Mucosa of rectum (tissue), 2 donors: ENCODE measurements at regions not wholly inside any gene's neighbourhood (a gene's known extent, or its start where the extent isn't known, plus 50 kb on each side); places are given as distances from the start of the nearest gene placed in this dataset.

Experiments used
- H3K27ac ChIP-seq, 2 donors: one replicate each; pipeline ENCODE4 v1.7.0; 2013; ENCODE audit warnings: inconsistent platforms in 2 of 2, low read depth in 2 of 2, low read length in 2 of 2
- H3K27me3 ChIP-seq, 2 donors: one replicate each; pipeline ENCODE4 v1.7.0; 2013; ENCODE audit warnings: low read length in 2 of 2; ENCODE audit not compliant: control insufficient read depth in 2 of 2, insufficient read depth in 2 of 2
- H3K36me3 ChIP-seq, 2 donors: one replicate each; pipeline ENCODE4 v1.7.0; 2013; ENCODE audit warnings: low read length in 2 of 2; ENCODE audit not compliant: control insufficient read depth in 2 of 2, insufficient read depth in 2 of 2
- H3K4me1 ChIP-seq, 2 donors: one replicate each; pipeline ENCODE4 v1.7.0; 2013; ENCODE audit warnings: low read length in 2 of 2, mild to moderate bottlenecking in 1 of 2; ENCODE audit not compliant: control insufficient read depth in 2 of 2, insufficient read depth in 2 of 2
- H3K4me3 ChIP-seq, 2 donors: one replicate each; pipeline ENCODE4 v1.7.0; 2013; ENCODE audit warnings: low read length in 2 of 2
- H3K9ac ChIP-seq, 2 donors: one replicate each; pipeline ENCODE4 v1.7.0; 2013; ENCODE audit warnings: low read length in 2 of 2, low read depth in 1 of 2, mild to moderate bottlenecking in 1 of 2
- H3K9me3 ChIP-seq, 2 donors: one replicate each; pipeline ENCODE4 v1.7.0; 2013; ENCODE audit warnings: low read length in 2 of 2; ENCODE audit not compliant: control insufficient read depth in 2 of 2
- donor health status: healthy.
- donor health status: Normal muscosa, but diverticular disease.

DNA sequence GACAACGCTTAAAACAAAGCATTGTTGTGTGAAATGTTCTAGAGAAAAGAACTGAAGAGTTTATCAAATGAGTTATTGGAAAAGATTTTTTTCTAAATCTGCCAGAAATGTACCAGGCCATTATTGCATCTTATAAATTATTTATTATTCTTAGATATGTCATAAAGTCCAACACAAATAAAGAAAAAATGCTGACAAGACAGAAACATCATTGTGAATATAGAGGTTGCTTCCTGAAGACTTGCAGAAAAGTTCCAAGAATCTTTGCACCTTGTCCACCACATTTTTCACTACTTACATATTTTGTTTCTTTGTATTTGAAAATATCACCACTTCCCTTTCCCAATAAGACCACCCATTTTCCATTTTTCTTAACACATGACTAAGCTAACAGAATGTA, 545.8 kb downstream of the IQCM start:
- Histone ChIP-seq H3K9me3 (no peaks in the 10 kb centered on the region), H3K4me3 (no peak overlapping the region), H3K4me1 (no peaks in the 10 kb centered on the region), H3K27me3 (no peaks in the 10 kb centered on the region), H3K36me3 (no peaks in the 10 kb centered on the region), H3K27ac (no peak overlapping the region), H3K9ac (no peak overlapping the region)

DNA sequence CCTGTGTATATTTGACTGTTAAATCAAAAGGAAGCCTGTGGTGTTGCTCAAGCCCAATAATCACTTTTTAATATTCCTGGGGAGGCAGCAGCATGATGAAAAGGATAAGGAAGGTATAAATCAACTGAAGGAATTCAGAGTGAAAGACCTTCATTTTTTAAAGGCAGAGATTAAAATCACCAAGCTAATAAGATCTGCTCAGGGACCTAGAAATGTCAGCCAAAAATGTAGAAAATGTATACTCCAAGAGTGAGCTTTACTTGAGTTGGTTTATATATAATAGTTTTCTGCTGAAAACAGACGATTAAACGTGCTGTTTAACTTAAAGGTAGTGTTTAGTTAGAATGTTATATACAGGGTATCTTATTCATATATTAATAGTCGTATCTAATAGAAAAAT, 549.3 kb downstream of the IQCM start:
- Histone ChIP-seq H3K9ac (no peak overlapping the region), H3K4me1 (no peaks in the 10 kb centered on the region)

DNA sequence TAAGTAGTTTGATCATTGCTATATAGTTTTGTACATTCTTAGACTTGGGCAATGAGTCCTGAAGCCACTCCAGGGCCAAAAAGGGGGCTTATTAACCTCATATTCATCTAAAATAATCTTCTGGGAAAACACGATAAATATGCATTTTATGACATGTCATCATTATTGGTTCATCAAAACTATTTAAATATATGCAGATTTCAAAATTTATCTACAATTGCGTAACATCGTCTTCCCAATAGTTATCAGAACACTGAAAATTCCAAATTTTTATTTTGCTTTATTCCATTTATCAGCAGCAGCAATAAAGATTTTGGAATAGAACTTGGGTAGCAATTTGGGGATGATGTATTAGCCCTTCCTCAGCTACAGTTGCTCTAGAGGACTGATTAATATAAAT, 550.0 kb downstream of the IQCM start:
- H3K27ac ChIP-seq, result no peak overlapping the region
- H3K27me3 ChIP-seq, result no peaks in the 10 kb centered on the region
- H3K4me1 ChIP-seq, result no peaks in the 10 kb centered on the region
- H3K9me3 ChIP-seq, result no peaks in the 10 kb centered on the region
- H3K4me3 ChIP-seq, result no peak overlapping the region
- no peak overlapping the region for H3K9ac ChIP-seq
- no peaks in the 10 kb centered on the region for H3K36me3 ChIP-seq

More for the DNA sequence above, 549.3 kb downstream of the IQCM start:
- H3K4me3 ChIP-seq, result no peak overlapping the region
- H3K36me3 ChIP-seq, result no peaks in the 10 kb centered on the region
- H3K9me3 ChIP-seq, result no peaks in the 10 kb centered on the region
- no peak overlapping the region for H3K27ac ChIP-seq
- no peaks in the 10 kb centered on the region for H3K27me3 ChIP-seq

DNA sequence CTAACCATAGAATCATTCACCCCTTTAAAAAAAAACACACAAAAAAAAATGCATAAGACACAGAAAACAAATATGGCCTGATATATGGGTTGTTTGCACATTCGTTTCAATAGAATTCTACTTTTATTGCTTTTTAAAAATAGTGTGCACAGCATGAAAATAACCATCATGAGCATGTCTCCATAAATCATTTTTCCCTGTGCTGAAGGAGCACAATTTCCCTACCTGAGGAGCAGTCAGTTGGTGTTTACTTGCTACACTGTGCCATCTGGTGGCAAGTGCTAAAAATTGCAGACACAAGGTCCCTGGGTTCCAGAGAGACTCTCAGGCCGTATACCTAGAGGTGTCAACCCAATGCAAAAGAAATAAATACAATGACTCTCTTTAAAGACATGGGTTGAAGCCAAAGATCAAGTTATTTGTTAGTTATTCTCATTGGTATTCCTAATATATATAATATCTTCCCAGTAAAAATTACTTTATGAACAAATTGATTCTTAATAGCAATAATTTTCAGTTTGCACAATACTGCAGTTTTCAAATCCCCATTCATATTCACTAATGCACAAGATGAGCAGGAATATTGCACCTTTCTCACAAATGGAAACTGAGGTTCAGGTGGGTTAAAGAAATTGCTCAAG, 551.4 kb downstream of the IQCM start:
- Histone ChIP-seq H3K4me1 (no peaks in the 10 kb centered on the region), H3K27ac (no peak overlapping the region), H3K9me3 (no peaks in the 10 kb centered on the region), H3K4me3 (no peak overlapping the region), H3K36me3 (no peaks in the 10 kb centered on the region), H3K9ac (no peak overlapping the region), H3K27me3 (no peaks in the 10 kb centered on the region)

DNA sequence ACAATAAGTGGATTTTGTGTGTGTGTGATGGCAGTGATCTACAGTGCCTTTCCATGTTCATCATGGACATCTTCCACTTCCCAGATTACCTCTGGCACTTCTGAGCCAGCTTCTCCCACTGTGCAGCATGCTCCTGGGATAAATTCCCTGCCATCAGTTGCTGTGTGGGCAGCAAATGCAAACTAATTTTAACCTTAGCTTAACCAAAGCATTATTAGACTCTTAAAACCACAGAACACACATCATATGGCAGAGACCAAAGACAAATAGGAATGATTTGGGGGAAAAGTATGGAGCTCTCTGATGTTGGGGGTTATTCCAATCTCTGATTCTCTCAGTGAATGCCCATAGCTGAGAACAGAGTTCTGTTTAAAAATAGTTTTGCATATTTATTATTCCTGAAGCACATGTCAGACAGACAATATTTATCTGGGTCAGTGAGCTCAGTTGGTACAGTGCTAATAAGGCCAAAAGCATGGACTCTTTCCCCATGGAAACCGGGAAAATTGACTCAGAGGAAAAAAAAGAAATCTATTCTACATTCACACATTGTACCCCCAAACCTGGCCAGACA, 567.4 kb downstream of the IQCM start:
- Histone ChIP-seq H3K27me3 (no peaks in the 10 kb centered on the region), H3K36me3 (no peaks in the 10 kb centered on the region), H3K27ac (no peak overlapping the region), H3K9ac (no peak overlapping the region), H3K9me3 (no peaks in the 10 kb centered on the region), H3K4me1 (no peaks in the 10 kb centered on the region), H3K4me3 (no peak overlapping the region)

DNA sequence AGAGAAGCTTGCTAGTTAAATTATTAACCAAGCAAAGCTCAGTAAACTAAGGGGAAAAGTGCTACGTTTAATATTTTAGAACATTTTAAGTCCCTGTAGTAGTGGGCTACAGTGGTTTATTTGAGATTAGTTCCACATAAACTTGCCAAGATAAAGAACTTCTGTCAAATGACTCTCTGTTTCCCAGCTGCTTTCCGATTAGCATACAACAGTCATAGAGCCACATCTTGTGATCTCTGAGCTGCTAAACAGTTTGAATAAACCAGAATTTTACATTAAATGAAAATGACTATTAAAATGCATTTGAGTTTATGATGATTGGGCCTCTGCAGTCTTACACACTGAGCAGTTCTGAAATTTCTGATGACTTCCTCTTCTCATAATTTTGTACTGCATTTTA, 568.5 kb downstream of the IQCM start:
- H3K27ac ChIP-seq, result no peak overlapping the region
- H3K9me3 ChIP-seq, result no peaks in the 10 kb centered on the region
- no peak overlapping the region for H3K4me3 ChIP-seq
- no peaks in the 10 kb centered on the region for H3K4me1 ChIP-seq
- no peaks in the 10 kb centered on the region for H3K36me3 ChIP-seq
- H3K27me3 ChIP-seq, result no peaks in the 10 kb centered on the region
- H3K9ac ChIP-seq, result no peak overlapping the region

DNA sequence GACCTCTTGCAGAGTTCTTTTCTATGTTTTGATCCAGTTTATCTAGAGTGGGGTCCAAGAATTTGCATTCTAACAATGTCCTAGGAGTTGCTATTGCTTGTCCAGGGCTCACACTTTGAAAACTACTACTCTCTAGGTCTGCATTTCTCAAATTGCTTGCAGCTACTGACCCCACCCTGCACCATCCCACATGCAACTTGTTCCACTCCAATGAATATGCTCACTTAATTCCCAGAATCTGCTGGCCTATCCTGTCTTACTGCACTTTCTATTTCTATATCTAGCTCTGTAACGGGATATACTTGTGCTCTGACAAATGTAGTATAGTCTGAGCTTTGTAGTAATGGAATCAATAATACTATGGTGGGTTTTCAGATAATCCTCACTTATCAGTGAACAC, 570.3 kb downstream of the IQCM start:
- no peak overlapping the region for H3K4me3 ChIP-seq
- no peaks in the 10 kb centered on the region for H3K27me3 ChIP-seq
- no peaks in the 10 kb centered on the region for H3K36me3 ChIP-seq
- no peaks in the 10 kb centered on the region for H3K4me1 ChIP-seq
- H3K9me3 ChIP-seq, result no peaks in the 10 kb centered on the region
- H3K9ac ChIP-seq, result no peak overlapping the region
- no peak overlapping the region for H3K27ac ChIP-seq

DNA sequence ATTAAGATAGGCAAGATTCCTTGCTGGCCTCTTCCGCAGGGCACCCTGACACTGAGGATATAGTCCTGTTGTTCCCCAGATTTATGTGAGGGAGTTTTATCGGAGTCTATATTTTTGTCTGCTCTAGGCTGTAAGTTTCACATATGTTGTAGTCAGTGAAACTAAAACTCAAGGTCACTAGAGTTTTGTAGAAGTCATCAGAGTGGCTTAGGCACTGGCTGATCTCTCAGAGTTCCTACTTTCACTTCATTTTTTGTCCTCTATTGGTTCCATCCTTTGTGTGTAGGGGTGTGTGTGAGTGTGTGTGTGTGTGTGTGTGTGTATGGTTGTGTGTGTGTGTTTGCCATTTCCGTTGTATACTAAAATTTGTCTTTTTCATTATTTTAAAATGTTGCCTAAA, 577.5 kb downstream of the IQCM start:
- no peak overlapping the region for H3K9ac ChIP-seq
- no peaks in the 10 kb centered on the region for H3K4me1 ChIP-seq
- no peaks in the 10 kb centered on the region for H3K9me3 ChIP-seq
- no peak overlapping the region for H3K27ac ChIP-seq
- H3K27me3 ChIP-seq, result no peaks in the 10 kb centered on the region
- H3K4me3 ChIP-seq, result no peak overlapping the region
- no peaks in the 10 kb centered on the region for H3K36me3 ChIP-seq

DNA sequence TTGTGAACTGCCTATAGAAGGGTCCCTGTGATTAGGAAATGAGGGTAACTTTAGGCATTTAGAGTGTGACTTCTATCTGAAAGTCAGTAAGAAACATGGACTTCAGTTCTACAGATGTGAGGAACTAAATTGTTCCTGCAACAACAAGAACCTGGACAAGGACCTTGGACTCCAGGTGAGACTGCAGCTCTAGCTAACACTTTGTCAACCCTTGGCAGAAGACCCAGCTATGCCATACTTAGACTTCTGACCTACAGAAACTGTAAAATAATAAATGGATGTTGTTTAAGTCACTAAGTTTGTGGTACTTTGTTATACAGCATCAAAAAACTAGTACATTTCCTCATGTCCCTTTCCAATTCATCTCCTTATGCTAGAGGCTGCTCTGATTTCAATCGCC, 580.8 kb downstream of the IQCM start:
- no peak overlapping the region for H3K4me3 ChIP-seq
- no peaks in the 10 kb centered on the region for H3K27me3 ChIP-seq
- no peaks in the 10 kb centered on the region for H3K36me3 ChIP-seq
- no peaks in the 10 kb centered on the region for H3K4me1 ChIP-seq
- H3K9me3 ChIP-seq, result no peaks in the 10 kb centered on the region
- no peak overlapping the region for H3K9ac ChIP-seq
- no peak overlapping the region for H3K27ac ChIP-seq

DNA sequence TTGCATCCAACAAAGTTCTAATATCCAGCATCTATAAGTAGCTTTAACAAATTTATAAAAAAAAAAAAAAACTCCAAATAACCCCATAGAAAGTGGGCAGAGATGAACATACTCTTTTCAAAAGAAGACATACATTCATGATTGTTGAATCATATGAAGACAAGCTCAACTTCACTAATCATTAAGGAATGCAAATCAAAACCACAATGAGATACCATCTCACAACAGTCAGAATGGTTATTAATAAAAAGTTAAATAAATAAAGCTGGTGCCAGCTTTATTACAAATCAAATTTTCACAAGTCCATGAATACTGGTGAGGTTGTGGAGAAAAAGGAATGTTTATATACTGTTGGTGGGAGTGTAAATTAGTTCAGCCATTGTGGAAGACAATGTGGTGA, 592.0 kb downstream of the IQCM start:
- H3K36me3 ChIP-seq, result no peaks in the 10 kb centered on the region
- no peaks in the 10 kb centered on the region for H3K4me1 ChIP-seq
- H3K27me3 ChIP-seq, result no peaks in the 10 kb centered on the region
- no peak overlapping the region for H3K4me3 ChIP-seq
- H3K27ac ChIP-seq, result no peak overlapping the region
- H3K9me3 ChIP-seq, result peaks cover 0 to 2% of the 10 kb centered on the region in 2 donors
- no peak overlapping the region for H3K9ac ChIP-seq
